HG02610 (cell line): ENCODE measurements at regions not wholly inside any gene's neighbourhood (a gene's known extent, or its start where the extent isn't known, plus 50 kb on each side); places are given as distances from the start of the nearest gene placed in this dataset.

ENCODE experiments used
- ATAC-seq: cut with Tn5 transposase; IDR thresholded peaks from one replicate; pipeline ENCODE4 v1.9.1; 2021; ENCODE audit warnings: mild to moderate bottlenecking, moderate library complexity; ENCODE audit not compliant: unreplicated experiment

DNA sequence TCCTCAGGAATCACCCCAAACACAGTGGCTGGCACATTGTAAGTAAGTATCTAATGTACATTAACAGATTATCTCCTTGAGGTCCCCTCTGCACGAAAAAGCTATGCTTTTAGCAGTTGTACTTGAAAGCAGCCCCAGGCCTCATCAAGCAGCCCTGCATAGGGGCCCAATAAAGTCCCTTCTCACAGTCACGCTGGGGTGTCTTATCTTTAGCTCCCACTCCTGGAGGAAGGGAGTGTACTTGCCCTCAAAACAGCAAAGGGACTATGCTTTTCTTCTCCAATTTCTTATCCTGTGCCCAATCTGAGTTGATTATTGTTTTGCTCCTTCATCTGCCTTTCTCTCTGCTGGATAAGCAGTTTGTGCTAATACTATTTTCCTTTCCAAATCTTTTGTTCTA is 168.8 kb upstream of the PLXNA2 start:
- ATAC-seq, result no peak

DNA sequence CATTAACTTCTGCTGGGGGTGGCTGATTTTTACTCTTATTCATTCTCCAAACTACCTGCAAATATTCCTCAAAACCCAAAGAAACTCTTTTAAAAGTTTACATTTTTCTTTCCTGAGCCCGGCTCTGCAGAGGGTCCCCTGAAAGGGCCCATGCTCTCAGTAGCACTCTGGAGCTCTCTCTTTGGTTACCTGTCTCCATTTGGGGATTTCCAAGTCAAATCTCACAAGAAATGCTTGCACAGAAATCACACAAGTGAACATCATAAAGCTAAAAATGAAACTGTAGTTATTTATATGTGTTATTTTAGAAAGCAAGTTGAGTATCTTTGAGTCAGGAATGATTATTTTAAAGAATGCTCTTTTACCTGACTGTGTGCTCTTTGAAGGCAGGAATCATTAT is 174.5 kb upstream of the PLXNA2 start:
- ATAC-seq, result no peak

DNA sequence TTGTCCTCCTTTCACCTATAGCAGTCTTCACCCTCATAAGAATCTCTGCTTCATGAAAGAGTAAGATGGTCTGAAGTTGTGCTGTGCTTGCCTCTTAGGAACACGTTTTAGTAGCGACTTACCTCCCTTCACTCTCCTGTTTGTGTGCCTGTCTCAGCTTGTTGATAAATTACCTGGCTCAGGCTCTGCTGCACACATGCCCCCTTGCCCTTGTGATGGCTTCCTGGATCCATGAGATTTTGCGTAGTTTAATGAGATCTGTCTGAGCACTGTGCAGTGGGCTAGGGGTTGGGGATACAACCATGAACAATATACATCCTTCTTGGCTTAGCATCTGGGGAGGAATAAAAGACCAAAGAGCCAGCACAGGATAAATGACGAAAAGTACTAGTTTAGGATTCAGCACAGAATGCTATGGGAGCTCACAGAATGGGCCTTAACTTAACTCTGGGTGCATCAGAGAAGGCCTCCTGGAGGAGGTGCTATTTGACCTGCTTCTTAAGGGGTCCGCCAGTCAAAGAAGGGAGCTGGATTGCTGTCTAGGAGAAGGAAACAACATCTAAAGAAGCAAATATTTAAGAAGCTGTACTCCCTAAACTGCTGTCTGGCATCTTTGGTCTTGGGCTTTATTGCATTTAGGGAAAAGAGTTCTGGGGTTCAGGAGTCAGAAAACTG is 175.7 kb upstream of the PLXNA2 start:
- no peak for ATAC-seq

DNA sequence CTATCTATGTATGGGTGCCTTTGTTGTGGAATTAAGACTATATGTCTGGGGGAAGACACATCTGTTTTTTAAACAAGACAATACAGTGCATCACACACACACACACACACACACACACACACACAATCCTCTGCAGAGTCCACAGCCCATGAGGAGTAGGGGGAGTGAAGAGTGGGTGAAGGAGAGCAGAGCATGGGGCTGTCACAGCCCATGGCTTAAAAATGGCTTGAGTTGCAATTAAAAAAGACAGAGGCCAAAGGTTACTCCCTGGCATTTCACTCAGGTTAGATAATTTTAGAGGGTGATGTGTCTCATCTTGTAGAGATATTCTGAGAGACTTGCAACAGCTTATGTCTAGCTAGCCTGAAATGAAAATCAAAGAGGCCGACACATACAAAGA is 176.5 kb upstream of the PLXNA2 start:
- no peak for ATAC-seq

DNA sequence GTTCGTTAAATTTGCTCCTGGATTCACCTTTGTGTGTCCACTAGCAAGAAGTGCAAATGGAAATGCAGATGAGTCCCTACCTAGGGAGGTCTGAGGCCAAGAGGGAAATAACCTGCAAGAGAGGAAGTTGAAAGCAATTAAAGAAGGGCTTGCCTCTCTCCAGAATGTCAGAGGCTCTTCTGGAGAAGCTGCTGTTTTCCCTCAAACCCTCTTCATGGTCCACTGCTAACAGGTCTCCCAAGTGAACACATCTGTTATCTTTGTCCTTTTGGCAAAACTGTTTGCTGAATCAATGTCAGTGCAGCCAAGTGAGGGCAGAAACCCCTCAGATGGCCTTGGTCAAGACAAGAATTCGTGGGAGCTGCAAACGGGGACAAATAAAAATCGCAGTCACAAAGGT is 177.3 kb upstream of the PLXNA2 start:
- ATAC-seq, result no peak

DNA sequence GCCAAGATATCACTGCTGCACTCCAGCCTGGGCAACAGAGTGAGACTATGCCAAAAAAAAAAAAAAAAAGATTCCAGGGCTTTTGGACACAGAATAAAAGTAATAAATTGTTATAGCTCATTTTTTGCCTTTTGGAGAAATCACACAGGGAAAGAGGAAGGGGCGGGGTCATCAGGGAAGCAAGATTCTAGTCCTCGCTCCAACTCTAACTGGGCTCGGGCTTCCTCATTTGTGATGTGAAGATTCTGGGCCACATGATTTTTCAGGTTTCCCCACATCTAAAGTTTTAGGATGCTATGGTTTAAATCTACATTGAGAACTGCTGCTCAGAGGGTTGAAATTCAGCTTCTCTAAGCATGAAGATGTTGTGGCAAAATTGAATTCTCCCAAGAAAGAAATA is 179.3 kb upstream of the PLXNA2 start:
- no peak for ATAC-seq

DNA sequence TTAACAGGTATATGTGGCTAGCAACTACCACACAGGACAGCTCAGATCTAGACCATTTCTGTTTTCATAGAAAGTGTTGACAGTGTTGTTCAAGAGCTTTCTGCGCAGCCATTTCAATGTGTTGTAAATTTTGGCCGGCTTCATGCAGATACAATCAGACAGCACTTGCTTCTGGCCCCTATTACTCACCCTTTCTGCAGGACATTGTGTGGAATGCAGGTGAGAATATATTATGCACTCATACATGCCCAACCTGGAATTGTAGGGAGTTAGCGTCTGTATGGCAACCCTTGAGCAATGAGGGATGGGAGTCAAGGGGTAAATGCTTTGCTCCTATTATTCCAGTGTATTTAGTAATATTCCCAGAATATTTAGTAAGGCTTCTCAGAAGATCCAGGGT is 180.9 kb upstream of the PLXNA2 start:
- ATAC-seq, result no peak

DNA sequence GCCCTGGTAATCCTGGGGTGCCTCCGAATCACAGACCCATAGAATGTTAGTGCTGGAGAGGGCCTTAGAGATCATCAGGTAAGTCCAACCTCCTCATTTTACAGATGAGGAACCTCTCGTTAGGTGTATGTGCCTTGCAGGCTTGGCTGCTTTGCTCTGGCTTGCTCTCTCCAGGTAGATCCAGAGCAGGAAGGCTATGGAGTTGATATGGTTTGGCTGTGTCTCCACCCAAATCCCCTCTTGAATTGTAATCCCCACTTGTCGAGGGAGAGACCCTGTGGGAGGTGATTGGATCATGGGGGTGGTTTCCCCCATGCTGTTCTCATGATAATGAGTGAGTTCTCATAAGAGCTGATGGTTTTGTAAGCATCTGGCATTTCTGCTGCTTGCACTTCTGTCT is 186.0 kb upstream of the PLXNA2 start:
- ATAC-seq, result no peak

DNA sequence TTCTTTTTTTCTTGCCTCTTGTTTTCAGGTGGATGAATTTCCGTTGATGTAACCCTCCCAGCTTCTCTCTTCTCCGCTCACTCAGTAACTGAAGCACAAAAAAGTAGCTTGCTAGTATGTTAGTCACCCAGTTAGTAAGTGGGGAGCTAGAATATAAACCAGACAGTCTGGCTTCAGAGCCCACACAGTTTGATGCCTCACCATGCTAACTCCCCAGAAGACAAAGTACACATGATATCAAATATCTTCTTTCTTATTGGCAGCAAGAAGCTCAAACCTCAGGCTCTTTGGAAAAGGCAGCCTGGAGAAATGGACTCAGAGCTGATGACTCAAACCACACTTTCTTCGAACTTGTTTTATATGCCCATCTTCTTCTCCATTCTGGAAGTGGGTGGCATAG is 187.5 kb upstream of the PLXNA2 start:
- ATAC-seq, result no peak

DNA sequence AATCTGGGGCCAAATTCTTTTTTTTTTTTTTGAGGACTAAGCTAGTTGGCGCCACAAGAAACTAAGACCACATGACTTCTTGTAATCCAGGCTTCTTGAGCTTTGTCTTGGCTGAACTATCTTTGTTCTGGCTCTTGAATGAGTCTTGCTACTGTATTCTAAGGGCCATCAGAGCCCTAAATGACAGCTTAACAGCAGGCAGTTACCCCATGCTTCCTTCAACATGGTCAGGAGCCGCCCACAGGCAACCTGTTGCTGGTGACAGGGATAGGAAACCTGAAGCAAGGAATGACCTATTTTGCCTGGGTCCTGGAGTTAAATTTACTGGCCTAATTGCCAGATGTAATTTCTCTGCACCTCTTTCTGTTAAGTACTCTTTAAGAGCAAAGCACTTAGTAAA is 188.2 kb upstream of the PLXNA2 start:
- no peak for ATAC-seq

DNA sequence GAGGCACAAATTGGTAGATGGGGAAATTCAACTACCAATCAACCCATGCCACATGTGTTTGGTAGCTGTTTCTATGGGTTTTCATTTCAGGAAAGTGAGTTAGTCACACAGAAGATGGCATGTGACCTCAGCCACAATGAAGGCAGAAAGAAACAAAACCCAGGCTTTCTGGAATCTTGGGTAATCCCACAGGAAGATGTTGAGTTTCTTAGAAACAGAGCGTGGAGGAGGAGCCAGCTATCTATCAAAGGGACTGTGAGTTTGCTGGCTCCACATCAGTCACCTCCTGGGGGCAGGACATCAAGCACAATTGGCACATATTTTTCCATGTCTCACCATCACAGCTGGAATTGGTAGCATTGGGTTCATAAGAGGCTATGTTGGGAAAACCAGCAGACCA is 188.9 kb upstream of the PLXNA2 start:
- no peak for ATAC-seq

DNA sequence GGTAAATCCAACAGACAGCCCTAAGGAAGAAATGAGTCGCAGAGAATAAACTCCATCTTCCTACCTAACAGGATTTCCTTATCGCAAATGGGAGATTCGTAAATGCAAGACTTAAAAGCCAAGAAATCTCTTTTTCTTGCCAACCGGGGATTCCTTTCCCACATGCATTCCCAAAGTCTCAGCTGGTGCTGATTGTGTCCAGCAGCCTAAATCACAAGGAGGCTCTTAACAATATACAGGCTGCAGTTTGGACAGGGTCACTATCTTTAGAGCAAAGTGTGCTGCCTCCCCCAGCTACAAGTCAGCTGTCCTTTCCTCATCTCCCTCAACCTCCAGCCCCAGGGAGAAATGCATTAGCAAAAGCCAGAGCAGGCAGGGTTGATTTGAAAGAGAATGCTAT is 189.8 kb upstream of the PLXNA2 start:
- no peak for ATAC-seq

DNA sequence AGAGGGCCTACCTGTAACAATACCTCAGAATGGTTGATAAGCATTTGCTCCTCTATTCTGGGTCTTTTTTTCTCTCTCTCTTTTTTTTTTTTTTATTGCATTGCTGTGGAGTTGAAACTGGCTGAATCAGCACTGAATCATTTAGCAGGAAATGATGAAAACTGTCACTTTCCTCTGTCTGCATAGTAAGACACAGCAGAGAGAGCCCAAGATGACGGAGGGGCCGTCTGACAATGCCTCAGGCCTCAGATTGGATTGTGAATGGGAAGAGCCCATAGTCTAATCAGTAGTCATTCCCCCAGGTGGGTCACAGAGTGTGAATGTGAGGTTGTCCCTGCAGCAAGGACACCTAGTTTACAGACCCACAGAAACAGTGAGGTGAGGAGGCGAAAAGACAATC is 193.2 kb upstream of the PLXNA2 start:
- no peak for ATAC-seq

DNA sequence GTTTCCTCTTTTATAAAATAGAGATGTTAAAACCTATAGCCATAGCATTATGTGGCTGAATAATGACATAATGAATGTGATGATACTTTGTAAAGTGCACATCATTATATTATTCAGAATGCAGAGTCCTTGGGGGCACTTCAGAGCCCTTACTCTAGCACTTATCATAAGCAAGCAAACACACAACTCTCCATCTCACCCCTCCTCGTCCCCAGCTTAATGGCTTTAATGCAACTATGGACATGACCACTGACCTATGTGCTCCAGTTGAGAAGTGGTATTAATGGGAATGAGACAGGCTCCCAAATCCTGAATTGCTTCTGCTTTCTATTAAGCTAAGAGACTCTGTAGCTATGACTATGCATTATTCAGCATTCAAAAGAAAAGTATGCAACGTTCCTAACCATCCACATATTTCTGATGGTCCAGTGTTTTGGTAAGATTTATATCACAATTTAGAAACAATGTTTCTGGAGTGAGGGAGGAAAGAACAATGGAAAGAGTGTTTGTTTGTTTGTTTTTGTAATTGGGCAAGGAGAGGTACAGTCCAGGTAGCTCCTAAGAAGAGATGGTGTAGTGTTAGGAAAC is 194.0 kb upstream of the PLXNA2 start:
- ATAC-seq, result no peak

DNA sequence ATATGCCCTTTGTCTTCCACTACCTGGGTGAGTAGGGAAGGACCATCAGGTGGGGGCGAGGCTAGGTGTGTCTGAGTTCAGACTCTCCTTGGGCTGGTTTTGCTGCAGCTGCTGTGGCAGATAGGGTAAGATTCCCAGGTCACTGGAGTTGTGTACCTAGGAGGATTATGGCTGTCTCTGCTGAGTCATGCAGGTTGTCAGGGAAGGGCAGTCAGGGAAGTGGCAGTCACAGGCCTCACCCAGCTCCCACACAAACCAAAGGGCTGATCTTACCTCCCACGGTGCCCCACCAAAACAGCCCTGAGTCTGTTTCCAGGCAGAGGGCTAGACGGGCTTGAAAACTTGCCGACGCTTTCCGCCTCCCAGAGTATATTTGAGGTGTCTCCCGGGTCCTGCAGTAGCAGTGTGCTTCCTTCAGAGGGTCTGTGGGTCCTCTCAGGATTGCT is 201.6 kb upstream of the PLXNA2 start:
- no peak for ATAC-seq

DNA sequence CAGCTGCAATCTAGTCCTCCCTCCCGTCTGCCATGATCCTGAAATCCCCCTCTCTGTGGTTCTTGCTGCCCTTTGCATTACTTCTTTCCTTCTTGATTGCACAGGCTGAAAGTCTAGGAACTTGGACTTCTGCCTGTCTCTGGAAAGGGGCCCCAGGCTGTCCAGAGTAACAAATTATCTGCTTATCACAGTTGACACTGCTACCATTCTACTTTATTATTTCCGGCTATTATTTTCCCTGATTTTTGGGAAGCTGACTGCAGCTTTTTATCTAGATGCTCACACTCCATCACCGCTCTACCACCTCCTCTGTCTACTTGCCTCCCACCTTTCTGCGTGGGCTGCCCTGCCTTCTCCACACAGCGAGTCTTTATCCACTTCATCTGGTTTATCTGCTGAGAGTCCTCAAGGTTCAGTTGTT is 202.1 kb upstream of the PLXNA2 start:
- ATAC-seq, result no peak

DNA sequence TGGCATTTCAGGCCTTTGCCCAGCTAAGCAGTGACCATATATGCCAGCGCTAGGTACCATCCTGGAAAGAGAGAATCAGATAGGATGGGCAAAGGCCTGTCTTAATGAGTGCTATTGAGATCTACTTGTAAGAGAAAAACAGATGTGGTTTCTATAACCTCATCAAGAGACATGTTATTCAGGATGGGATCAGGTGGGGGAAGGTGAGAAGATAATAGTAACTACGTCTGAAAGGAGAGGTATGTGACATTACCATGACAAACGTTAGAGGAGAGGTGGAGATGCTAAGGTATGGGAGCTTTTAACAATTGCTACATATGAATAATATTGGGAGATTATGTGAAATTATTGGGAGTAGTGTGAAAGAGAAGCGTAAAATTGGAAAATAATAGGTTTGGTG is 204.2 kb upstream of the PLXNA2 start:
- ATAC-seq, result no peak

DNA sequence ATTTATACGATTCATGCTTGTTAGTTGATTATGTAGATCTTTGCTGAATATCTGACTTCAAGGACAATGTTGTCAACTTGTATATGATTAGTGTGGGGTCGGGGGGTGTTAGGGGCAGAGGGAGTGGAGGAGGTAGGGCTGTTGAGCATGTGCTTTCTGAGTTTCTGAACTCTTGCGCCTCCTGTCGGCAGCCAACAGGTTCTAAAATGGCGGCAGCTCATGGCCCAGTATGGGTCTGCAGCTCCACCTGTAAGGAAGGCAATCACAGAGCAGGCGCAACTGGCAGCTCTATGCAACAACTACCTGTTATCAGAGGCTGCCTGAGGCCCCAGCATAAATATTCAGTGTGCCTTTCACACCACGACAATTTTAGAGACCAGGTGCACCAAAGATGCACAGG is 205.8 kb upstream of the PLXNA2 start:
- no peak for ATAC-seq

DNA sequence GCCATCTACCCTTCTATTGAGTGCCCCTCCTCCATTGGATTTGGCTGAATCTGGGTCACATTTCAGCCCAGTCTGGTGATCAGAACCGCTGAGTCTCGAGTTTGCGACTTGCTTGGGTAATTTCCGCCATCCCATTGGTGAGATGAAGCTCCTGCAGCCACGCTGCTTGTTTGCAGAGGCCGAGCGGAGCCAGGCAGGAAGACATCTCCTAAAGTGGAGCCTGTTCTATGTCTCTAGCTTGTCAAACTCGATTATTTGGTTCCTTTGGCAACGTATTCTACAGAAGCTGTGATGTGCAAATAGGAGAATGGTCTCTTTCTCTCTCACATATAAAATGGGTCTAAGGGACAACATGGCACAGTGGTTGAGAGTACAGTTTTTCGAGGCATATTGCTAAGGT is 206.8 kb upstream of the PLXNA2 start:
- ATAC-seq, result no peak

DNA sequence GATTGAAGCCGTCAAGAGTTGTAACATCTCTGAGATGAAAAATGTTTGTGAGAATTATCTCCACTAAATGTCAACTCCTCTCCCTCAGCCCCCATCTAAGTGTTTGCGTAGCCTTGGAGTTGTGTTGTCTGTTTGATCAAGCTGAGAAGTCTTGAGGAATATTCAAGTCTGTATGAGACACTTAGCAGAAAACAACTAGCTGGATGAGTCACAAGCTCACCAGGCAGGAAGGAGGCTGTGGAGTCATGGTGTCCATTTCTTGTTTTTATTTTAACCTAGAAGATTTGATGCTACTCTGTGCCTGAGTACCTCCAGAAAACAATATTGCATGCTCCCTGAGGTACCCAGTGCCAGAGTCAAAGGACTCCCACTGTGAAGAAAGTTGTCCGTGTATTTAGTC is 211.6 kb upstream of the PLXNA2 start:
- ATAC-seq, result no peak

DNA sequence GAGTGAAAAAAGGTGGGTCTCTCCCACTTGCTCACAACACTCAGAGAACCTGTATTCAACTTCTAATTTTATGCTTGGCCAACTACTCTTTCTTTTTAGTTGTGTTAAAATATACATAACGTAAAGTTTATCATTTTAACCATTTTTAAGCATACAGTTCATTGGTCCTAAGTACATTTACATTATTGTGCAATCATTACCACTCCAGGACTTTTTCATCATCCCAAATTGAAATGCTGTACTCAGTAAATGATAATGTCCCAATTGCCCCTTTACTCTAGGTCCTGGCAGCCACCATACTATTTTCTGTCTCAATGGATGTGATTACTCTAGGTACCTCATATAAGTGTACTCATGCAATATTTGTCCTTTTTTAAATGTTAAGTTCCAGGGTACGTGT is 212.3 kb upstream of the PLXNA2 start:
- ATAC-seq, result no peak

DNA sequence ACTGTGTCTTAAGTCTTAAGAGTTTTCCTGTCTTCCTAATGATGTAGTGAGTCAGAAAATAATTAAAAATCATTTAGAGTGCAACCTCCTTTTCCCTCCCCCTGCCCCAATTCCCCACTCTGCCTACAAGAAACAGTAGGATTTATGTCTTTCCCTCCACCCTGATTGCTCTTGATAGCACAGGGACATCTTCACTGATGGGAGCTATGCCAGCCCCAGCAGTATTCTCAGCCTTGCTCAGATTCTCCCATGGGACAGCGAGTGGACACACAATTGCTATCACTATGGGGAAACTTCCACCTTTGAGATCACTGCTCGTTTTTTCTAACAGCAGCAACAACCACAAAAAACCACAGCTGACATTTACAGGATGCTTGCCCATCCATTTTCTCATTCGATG is 216.6 kb upstream of the PLXNA2 start:
- ATAC-seq, result no peak

DNA sequence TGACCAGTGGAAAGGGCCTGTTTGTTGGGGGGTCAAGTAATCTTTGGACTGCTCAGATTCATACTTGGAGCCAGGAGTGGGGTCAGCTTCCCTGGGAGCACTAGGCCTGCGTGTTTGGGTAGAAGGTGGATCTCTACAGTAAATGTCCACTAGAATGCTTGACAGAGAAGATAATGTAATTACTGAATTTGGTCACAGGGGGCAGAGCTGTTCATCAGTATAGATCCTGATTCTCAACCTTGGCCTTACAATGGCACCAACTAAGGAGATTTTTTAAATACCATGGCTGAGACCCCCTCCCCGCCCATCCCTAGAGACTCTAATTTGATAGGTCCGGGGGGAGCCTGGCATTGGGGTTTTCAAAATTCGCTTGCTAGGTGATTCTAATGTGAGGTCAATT is 217.5 kb upstream of the PLXNA2 start:
- ATAC-seq, result no peak
